D721Med (cell line): ENCODE measurements at regions not wholly inside any gene's neighbourhood (a gene's known extent, or its start where the extent isn't known, plus 50 kb on each side); places are given as distances from the start of the nearest gene placed in this dataset.
"Not testable (repeated sequence)": the region's sequence is repeated elsewhere in the genome, so short reads cannot be mapped to it uniquely, and the experiment has no call there.

Source experiments
- DNase-seq: peaks from one replicate; pipeline ENCODE4 v3.0.0; 2011; ENCODE audit warnings: low spot score; ENCODE audit not compliant: insufficient read length
- FAIRE-seq: peaks from 2 replicates; lab custom pipeline; 2011; peaks lifted over from hg19 to GRCh38; lab: Jason Lieb, UNC
- TF ChIP-seq, protein P1 (sequence below): IDR thresholded peaks from 2 replicates; pipeline ENCODE4 v1.5.1; 2012; ENCODE audit warnings: mild to moderate bottlenecking, control low read depth; ENCODE audit not compliant: insufficient read depth; ENCODE audit errors: missing control alignments

DNA sequence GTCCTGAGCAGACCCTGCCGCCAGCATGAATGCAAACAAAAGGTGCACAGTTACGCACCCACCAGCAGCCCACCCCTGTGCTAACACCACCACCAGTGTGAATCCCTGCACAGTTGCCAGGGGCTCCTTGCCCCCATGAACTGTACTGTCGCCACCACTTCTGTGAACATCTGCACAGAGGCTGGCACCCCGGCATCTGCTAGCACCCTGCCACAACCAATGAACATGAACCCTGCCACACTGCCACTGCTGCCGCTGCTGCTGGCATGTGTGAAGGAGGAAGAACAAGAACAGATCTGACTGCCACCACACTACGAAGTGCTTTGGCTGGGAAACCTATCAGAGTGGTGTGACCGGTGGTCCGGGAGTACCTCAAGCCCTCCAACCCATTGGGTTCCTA lies 261.3 kb downstream of the PARM1 start:
- FAIRE-seq (no peak), DNase-seq (no peak)
- TF ChIP-seq, protein P1, sequence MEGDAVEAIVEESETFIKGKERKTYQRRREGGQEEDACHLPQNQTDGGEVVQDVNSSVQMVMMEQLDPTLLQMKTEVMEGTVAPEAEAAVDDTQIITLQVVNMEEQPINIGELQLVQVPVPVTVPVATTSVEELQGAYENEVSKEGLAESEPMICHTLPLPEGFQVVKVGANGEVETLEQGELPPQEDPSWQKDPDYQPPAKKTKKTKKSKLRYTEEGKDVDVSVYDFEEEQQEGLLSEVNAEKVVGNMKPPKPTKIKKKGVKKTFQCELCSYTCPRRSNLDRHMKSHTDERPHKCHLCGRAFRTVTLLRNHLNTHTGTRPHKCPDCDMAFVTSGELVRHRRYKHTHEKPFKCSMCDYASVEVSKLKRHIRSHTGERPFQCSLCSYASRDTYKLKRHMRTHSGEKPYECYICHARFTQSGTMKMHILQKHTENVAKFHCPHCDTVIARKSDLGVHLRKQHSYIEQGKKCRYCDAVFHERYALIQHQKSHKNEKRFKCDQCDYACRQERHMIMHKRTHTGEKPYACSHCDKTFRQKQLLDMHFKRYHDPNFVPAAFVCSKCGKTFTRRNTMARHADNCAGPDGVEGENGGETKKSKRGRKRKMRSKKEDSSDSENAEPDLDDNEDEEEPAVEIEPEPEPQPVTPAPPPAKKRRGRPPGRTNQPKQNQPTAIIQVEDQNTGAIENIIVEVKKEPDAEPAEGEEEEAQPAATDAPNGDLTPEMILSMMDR, result no peak

- DNase-seq, FAIRE-seq: not testable (repeated sequence)
Measured at GRCh38 chr4:75192182-75192581, 259.3 kb downstream of the PARM1 start.

DNA sequence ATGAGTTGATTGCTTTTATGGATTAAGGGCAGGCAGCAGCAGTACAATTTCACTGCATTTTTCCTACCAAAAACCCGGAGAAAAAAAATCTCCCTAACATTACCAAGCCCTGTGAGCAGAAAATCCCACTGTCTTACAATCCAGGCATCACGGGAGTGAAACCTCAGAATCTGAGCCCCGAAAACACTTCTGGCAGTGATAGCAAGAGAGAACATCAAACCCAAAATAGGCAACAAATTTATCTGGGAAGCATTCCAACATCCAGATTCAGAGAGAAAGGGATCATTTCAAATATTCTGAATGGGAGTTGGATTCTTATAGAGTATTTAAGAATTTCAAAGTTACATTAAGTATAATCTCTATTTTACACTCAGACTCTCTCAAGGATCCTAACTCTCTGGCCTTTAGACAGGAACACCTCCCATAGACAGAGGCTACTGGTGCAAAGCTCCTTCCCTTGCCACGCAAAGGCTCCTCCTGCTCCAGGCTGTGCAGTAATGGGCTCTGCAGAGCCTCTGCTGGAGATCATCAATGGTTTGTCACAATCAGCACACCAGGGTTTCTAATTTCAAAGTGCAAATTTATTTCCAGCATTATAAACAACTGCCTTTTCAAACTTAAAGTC lies 256.9 kb downstream of the PARM1 start:
- TF ChIP-seq, protein P1, result no peak
- FAIRE-seq (no peak), DNase-seq (no peak)

GRCh38 chr4:75180790-75181776 lies 248.2 kb downstream of the PARM1 start:
- DNase-seq, result no peak

GRCh38 chr4:75180217-75180616 lies 247.3 kb downstream of the PARM1 start:
- TF ChIP-seq, protein P1, result no peak
- DNase-seq, result no peak
- FAIRE-seq, result no peak

More at GRCh38 chr4:75180790-75181776, 248.2 kb downstream of the PARM1 start:
- no peak for FAIRE-seq
- TF ChIP-seq, protein P1, result no peak

GRCh38 chr4:75179510-75179909 lies 246.6 kb downstream of the PARM1 start:
- FAIRE-seq, result no peak
- DNase-seq, result no peak
- TF ChIP-seq, protein P1, result no peak

DNA sequence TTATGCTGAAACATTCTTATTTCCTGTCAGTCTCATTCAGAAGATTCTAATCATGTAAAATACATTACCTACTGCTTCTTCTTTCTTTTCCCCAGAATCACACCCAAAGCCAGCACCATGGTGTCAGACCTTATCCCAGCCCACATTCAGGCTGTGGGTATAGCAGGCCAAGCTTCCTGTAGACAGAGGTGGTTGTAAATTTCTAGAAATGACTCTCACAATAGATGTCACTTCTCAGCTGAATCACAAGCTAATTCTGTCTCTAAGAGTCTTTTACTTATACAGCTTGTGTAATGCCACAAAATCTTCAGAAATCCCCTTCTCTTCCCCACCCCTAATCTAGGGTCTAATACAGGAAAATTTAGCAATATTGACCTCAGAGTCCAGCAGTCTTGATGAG lies 239.6 kb downstream of the PARM1 start:
- FAIRE-seq, result no peak
- TF ChIP-seq, protein P1, result no peak
- no peak for DNase-seq
